ENCODE measurements at regions not wholly inside any gene's neighbourhood (a gene's known extent, or its start where the extent isn't known, plus 50 kb on each side); places are given as distances from the start of the nearest gene placed in this dataset.

DNA sequence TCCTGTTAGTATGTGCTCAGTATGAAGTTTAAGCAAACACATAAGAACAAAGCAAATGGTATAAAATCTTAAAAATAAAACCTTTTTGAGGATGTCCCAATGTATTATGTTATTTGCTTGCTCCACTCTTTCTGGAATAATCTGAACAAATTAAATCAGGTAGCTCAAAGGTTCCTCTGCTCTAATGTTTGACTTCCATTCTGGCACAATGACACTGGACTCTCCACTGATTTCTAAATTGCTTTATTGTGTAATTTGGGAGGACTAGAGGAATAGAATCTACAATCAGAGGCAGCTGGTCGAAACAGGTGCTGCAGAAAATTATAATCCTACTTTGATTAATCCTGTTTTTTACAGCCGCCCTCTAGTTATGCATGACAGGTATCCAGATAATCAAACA, 523.7 kb upstream of the FOXG1 start:
- no CpG with 5 or more reads among the region's 2 CpGs for WGBS, 2 experiments (ENCODE audit: extremely low coverage in 2 of 2, insufficient read length in 1 of 2)
- CTCF ChIA-PET, result no interaction called here

More for the DNA sequence above, 523.7 kb upstream of the FOXG1 start:
- no peak overlapping the region for H3K4me3 ChIP-seq (ENCODE audit: insufficient read depth, low read depth, low read length)
- in situ Hi-C loops (cut with MboI; ENCODE audit: low sequenced_read_pairs), result no loop called here
- H4K20me1 ChIP-seq (ENCODE audit: insufficient read depth, low read length), result no peaks in the 10 kb centered on the region
- peaks cover 5% of the 10 kb centered on the region; the same call in 1 of the 2 replicates for H3K9me3 ChIP-seq (ENCODE audit: control insufficient read depth, insufficient read depth, low read length)
- H3K79me1 ChIP-seq (ENCODE audit: low read depth in 1 of 2, low read length in 2 of 2), result no peaks in the 10 kb centered on the region
- no peak overlapping the region for H3K56ac ChIP-seq (ENCODE audit: extremely low read depth, insufficient read depth, low read length)
- H2BK5ac ChIP-seq (ENCODE audit: low read depth, low read length, poor library complexity, severe bottlenecking), result no peak overlapping the region
- no peak overlapping the region for H3K4ac ChIP-seq (ENCODE audit: low read depth, low read length)
- H3K23ac ChIP-seq (ENCODE audit: low read depth, low read length), result no peak overlapping the region
- no peak overlapping the region for H2AK9ac ChIP-seq (replicated peaks; ENCODE audit: low read depth, low read length, poor library complexity)
- ATAC-seq (ENCODE audit: low read depth) (no peak), DNase-seq (no peak)
- H3K9me1 ChIP-seq (ENCODE audit: insufficient read depth, low read length), result no peaks in the 10 kb centered on the region
- H3K9ac ChIP-seq (ENCODE audit: low read depth, low read length), result no peak overlapping the region
- no peak overlapping the region for H3K27ac ChIP-seq (ENCODE audit: insufficient read depth, low read length)
- H3K36me3 ChIP-seq (ENCODE audit: control insufficient read depth, insufficient read depth, low read length), result no peaks in the 10 kb centered on the region
- no TSS peak for BruUV-seq (replicated peaks)
- no peak overlapping the region for H2AK5ac ChIP-seq (ENCODE audit: low read depth, low read length)
- intact Hi-C loops (cut with micrococcal nuclease), result no loop called here
- H2BK15ac ChIP-seq (ENCODE audit: low read depth, low read length), result no peak overlapping the region
- no peak overlapping the region for H4K8ac ChIP-seq (ENCODE audit: low read depth in 2 of 2, low read length in 2 of 2)
- no peaks in the 10 kb centered on the region for H3K4me1 ChIP-seq (ENCODE audit: control insufficient read depth, insufficient read depth, low read length)
- dilution Hi-C loops (cut with HindIII; ENCODE audit: low sequenced_read_pairs, unreplicated experiment), result no loop called here
- no peaks in the 10 kb centered on the region for H3K27me3 ChIP-seq (ENCODE audit: control insufficient read depth, insufficient read depth, low read length)
- no peak overlapping the region for H2BK20ac ChIP-seq (ENCODE audit: low read depth, low read length)
- H2BK120ac ChIP-seq (ENCODE audit: low read depth, low read length), result no peak overlapping the region
- H3K18ac ChIP-seq (ENCODE audit: low read depth, low read length), result no peak overlapping the region
- no peak overlapping the region for H3K14ac ChIP-seq (replicated peaks; ENCODE audit: low read depth, low read length)
- no peak overlapping the region for H4K5ac ChIP-seq (ENCODE audit: low read depth, low read length)
- TF ChIP-seq BHLHE40 (IDR thresholded peaks at IDR 0.05; ENCODE audit: low read depth, low read length) (no peak), NFE2L2 (IDR thresholded peaks at IDR 0.05; ENCODE audit: low read depth, low read length) (no peak), CEBPB (IDR thresholded peaks at IDR 0.05; ENCODE audit: low read depth, low read length) (no peak), RFX5 (IDR thresholded peaks at IDR 0.05; ENCODE audit: low read depth, low read length) (no peak), FOS (IDR thresholded peaks at IDR 0.05; ENCODE audit: low read depth, low read length) (no peak), SMC3 (IDR thresholded peaks at IDR 0.05; ENCODE audit: low read depth, low read length) (no peak), CHD1 (IDR thresholded peaks at IDR 0.05; ENCODE audit: low read depth, low read length) (no peak), MAZ (IDR thresholded peaks at IDR 0.05; ENCODE audit: borderline replicate concordance, low read depth, low read length) (no peak), POLR2A (IDR thresholded peaks at IDR 0.05; ENCODE audit: low read depth, low read length) (no peak), MAFK (IDR thresholded peaks at IDR 0.05; ENCODE audit: low read depth, low read length) (no peak), MXI1 (IDR thresholded peaks at IDR 0.05; ENCODE audit: borderline replicate concordance, low read depth, low read length) (no peak), RAD21 (IDR thresholded peaks at IDR 0.05; ENCODE audit: low read length) (no peak), RCOR1 (IDR thresholded peaks at IDR 0.05; ENCODE audit: insufficient replicate concordance, low read length) (no peak)
- TF ChIP-seq, protein P1, sequence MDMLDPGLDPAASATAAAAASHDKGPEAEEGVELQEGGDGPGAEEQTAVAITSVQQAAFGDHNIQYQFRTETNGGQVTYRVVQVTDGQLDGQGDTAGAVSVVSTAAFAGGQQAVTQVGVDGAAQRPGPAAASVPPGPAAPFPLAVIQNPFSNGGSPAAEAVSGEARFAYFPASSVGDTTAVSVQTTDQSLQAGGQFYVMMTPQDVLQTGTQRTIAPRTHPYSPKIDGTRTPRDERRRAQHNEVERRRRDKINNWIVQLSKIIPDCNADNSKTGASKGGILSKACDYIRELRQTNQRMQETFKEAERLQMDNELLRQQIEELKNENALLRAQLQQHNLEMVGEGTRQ (IDR thresholded peaks at IDR 0.05; ENCODE audit: low read depth, low read length), result no peak
- TF ChIP-seq, protein P2, sequence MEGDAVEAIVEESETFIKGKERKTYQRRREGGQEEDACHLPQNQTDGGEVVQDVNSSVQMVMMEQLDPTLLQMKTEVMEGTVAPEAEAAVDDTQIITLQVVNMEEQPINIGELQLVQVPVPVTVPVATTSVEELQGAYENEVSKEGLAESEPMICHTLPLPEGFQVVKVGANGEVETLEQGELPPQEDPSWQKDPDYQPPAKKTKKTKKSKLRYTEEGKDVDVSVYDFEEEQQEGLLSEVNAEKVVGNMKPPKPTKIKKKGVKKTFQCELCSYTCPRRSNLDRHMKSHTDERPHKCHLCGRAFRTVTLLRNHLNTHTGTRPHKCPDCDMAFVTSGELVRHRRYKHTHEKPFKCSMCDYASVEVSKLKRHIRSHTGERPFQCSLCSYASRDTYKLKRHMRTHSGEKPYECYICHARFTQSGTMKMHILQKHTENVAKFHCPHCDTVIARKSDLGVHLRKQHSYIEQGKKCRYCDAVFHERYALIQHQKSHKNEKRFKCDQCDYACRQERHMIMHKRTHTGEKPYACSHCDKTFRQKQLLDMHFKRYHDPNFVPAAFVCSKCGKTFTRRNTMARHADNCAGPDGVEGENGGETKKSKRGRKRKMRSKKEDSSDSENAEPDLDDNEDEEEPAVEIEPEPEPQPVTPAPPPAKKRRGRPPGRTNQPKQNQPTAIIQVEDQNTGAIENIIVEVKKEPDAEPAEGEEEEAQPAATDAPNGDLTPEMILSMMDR (conservative IDR thresholded peaks at IDR 0.05; ENCODE audit: low read depth, low read length), result no peak
- TF ChIP-seq, protein P3, sequence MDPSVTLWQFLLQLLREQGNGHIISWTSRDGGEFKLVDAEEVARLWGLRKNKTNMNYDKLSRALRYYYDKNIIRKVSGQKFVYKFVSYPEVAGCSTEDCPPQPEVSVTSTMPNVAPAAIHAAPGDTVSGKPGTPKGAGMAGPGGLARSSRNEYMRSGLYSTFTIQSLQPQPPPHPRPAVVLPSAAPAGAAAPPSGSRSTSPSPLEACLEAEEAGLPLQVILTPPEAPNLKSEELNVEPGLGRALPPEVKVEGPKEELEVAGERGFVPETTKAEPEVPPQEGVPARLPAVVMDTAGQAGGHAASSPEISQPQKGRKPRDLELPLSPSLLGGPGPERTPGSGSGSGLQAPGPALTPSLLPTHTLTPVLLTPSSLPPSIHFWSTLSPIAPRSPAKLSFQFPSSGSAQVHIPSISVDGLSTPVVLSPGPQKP (IDR thresholded peaks at IDR 0.05; ENCODE audit: borderline replicate concordance, low read depth, low read length), result no peak
- H4K91ac ChIP-seq (ENCODE audit: insufficient read depth, low read depth, low read length), result no peak overlapping the region
- POLR2A ChIA-PET (ENCODE audit: unreplicated experiment), result no interaction called here
- no peak overlapping the region for H3K4me2 ChIP-seq (ENCODE audit: low read depth, low read length)
- H2AFZ ChIP-seq (replicated peaks; ENCODE audit: low read length, poor library complexity), result no peak overlapping the region

Data from IMR-90 (cell line).